ENCODE measurements at regions not wholly inside any gene's neighbourhood (a gene's known extent, or its start where the extent isn't known, plus 50 kb on each side); places are given as distances from the start of the nearest gene placed in this dataset.
A peak's percentile ranks its signal among the peaks of the same experiment; 100 is the strongest.

DNA sequence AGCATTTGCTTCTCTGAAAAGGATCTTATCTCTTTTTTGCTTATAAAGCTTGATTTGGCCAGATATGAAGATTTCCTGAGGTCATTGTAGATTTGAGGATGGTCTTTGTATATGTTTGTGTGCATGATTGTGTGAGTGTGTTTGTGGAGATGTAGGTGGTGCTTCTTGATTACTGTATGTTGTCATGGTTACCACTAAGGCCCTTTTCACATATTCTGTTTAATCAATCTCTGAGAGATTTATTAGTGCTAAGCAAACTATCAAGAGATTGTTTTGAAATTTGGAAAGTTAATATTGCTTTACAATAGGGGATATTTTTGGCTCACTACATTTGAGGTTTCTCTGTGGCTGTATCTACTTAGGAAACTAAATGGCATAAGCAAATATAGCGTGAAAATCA is 191.7 kb downstream of the S1PR1 start:
- no peak overlapping the region for H3K4me3 ChIP-seq
- WGBS, 2 donors: 85% methylated on average over 1 of the region's 1 CpG
- intact Hi-C loops (cut with DNase I; ENCODE audit: low total_unique reads): no loop called here
- TF ChIP-seq POLR2A (IDR thresholded peaks at IDR 0.05): no peak
- TF ChIP-seq, protein P1, sequence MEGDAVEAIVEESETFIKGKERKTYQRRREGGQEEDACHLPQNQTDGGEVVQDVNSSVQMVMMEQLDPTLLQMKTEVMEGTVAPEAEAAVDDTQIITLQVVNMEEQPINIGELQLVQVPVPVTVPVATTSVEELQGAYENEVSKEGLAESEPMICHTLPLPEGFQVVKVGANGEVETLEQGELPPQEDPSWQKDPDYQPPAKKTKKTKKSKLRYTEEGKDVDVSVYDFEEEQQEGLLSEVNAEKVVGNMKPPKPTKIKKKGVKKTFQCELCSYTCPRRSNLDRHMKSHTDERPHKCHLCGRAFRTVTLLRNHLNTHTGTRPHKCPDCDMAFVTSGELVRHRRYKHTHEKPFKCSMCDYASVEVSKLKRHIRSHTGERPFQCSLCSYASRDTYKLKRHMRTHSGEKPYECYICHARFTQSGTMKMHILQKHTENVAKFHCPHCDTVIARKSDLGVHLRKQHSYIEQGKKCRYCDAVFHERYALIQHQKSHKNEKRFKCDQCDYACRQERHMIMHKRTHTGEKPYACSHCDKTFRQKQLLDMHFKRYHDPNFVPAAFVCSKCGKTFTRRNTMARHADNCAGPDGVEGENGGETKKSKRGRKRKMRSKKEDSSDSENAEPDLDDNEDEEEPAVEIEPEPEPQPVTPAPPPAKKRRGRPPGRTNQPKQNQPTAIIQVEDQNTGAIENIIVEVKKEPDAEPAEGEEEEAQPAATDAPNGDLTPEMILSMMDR (IDR thresholded peaks at IDR 0.05): no peak
- H3K27ac ChIP-seq: no peak overlapping the region
- no peaks in the 10 kb centered on the region for H3K36me3 ChIP-seq (ENCODE audit: low read depth, missing control alignments)
- H3K9me3 ChIP-seq: no peaks in the 10 kb centered on the region
- H3K27me3 ChIP-seq: no peaks in the 10 kb centered on the region
- H3K4me1 ChIP-seq: no peaks in the 10 kb centered on the region
- no peak for DNase-seq

DNA sequence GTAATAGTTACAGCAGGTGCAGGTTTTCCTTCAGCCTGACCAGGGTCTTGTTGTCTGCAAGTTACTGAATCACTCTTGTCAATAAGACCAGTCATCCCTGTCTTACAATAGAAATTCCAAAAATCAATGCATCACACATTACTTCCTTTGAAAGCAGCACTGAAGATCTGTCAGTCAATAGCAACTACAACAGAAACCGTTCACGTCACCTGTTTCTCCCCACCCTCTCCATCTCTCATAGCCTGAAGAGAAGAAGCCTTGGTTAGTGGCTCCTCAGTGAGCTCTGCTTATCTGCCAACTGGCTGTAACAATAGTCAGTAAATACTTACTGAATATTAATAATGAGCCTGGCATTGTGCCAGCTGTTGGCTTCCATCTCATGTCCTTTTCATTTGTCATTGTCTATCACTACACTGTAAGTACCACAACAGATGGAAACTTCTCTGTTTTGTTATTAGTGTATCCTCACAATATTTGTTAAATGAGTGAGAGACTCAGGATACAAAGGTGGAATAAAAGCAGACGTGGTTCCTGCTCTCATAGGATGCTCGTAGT is 195.2 kb downstream of the S1PR1 start:
- no peak overlapping the region for H3K27ac ChIP-seq
- WGBS, 2 donors: 73 to 78% methylated on average over 4 of the region's 4 CpGs
- no peak for DNase-seq

DNA sequence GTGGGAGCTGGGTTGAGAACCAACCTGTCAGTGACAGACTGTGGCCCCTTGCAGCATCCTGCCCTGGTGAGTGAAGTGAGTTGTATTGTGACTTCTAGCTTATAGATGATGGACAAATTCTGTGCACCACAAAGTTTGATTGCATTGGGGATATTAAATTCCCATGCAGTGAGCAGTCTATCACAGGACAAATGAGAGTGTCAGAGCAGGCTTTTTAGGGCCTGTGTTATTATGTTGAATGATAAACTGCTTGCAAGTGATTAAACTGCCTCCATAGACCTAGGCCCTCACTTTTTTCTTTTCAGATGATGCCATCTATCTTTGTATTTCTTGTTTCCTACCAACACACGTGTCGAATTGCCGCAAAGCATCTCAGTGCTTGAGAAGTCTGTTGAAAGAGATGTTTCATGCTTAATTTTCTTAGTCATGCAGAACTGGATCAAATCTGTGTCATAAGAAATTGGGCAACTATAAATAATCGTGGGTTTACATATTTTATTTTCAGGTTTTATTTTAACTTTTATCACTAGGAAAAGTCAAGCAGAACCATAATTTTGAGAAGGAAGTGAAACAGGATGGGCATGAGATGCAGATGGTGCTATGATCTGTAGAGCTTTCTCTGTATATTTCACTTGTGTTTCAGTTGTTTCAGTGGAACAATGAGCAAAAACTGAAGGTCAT is 199.2 kb downstream of the S1PR1 start:
- TF ChIP-seq, protein P1 (IDR thresholded peaks at IDR 0.05): no peak
- TF ChIP-seq POLR2A (IDR thresholded peaks at IDR 0.05): no peak

More for the DNA sequence above, 195.2 kb downstream of the S1PR1 start:
- Histone ChIP-seq H3K9me3 (no peaks in the 10 kb centered on the region), H3K4me1 (no peaks in the 10 kb centered on the region), H3K36me3 (ENCODE audit: low read depth, missing control alignments) (no peaks in the 10 kb centered on the region), H3K4me3 (no peak overlapping the region), H3K27me3 (no peaks in the 10 kb centered on the region)
- intact Hi-C loops (cut with DNase I; ENCODE audit: low total_unique reads): no loop called here
- TF ChIP-seq POLR2A (IDR thresholded peaks at IDR 0.05): no peak
- TF ChIP-seq, protein P1 (IDR thresholded peaks at IDR 0.05): no peak

DNA sequence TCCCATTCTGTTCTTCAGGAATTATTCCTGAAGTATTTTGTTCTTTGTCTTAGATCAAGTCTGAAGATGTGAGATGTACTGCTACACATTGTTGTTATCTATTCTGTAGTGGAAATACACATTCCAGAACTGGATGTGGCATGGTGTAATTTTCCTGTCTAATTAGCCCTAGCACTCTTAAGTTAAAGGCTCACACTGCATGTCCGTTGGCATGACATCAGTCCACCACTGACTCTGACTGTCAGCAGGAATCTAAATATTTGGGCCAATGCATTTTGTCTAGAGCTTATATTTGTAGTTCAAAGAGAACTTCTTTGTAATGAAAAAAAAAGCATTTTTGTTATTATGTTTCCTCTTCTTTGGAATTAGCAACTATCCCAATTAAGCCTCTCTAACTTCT is 201.0 kb downstream of the S1PR1 start:
- H3K4me1 ChIP-seq: no peaks in the 10 kb centered on the region
- no peaks in the 10 kb centered on the region for H3K36me3 ChIP-seq (ENCODE audit: low read depth, missing control alignments)
- no peaks in the 10 kb centered on the region for H3K27me3 ChIP-seq
- no peak overlapping the region for H3K27ac ChIP-seq
- no peak overlapping the region for H3K4me3 ChIP-seq
- TF ChIP-seq, protein P1 (IDR thresholded peaks at IDR 0.05): no peak
- TF ChIP-seq POLR2A (IDR thresholded peaks at IDR 0.05): no peak
- H3K9me3 ChIP-seq: no peaks in the 10 kb centered on the region
- intact Hi-C loops (cut with DNase I; ENCODE audit: low total_unique reads): no loop called here
- no peak for DNase-seq
- 65 to 89% methylated on average over 1 of the region's 1 CpG for WGBS, 2 donors

More for the DNA sequence above, 199.2 kb downstream of the S1PR1 start:
- Histone ChIP-seq H3K4me1 (no peaks in the 10 kb centered on the region), H3K4me3 (no peak overlapping the region), H3K9me3 (no peaks in the 10 kb centered on the region), H3K27ac (no peak overlapping the region), H3K36me3 (ENCODE audit: low read depth, missing control alignments) (no peaks in the 10 kb centered on the region), H3K27me3 (no peaks in the 10 kb centered on the region)
- intact Hi-C loops (cut with DNase I; ENCODE audit: low total_unique reads): no loop called here
- DNase-seq: no peak
- 89% methylated on average over 4 of the region's 4 CpGs for WGBS, 2 donors

DNA sequence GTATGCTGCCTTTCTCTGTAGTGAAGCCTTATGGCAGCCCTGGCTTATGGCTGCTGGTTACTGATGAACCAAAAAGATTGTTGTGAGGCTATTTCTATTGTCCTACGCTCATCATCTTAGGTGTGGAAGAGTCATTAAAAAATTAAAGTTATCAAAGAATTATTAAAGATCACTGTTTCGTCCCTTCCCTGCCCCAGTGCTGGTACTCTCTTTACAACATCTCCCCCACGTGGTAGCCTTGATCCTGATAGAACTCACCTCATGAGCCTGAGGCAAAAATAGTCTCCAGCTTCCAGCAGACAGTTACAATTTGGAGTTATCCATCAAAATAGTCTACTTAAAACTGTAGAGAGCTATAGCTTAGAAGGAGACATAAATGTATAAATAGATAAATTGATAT is 201.5 kb downstream of the S1PR1 start:
- Histone ChIP-seq H3K4me3 (no peak overlapping the region), H3K4me1 (no peaks in the 10 kb centered on the region), H3K9me3 (no peaks in the 10 kb centered on the region), H3K27me3 (no peaks in the 10 kb centered on the region), H3K36me3 (ENCODE audit: low read depth, missing control alignments) (no peaks in the 10 kb centered on the region), H3K27ac (no peak overlapping the region)
- intact Hi-C loops (cut with DNase I; ENCODE audit: low total_unique reads): no loop called here
- 49 to 62% methylated on average over 3 of the region's 3 CpGs for WGBS, 2 donors
- peak; percentile 28 for DNase-seq
- no peak for TF ChIP-seq POLR2A (IDR thresholded peaks at IDR 0.05)
- TF ChIP-seq, protein P1 (IDR thresholded peaks at IDR 0.05): no peak
